Small intestine (tissue), 7 donors: ENCODE measurements at regions not wholly inside any gene's neighbourhood (a gene's known extent, or its start where the extent isn't known, plus 50 kb on each side); places are given as distances from the start of the nearest gene placed in this dataset.

Source experiments
- DNase-seq, 2 donors: peaks; one replicate each; pipeline versions ENCODE4 v3.0.0 to v3.0.0-alpha.2; 2013
- FAIRE-seq: peaks from 2 replicates; lab custom pipeline; 2012; peaks lifted over from hg19 to GRCh38; lab: Jason Lieb, UNC
- H3K27ac ChIP-seq, 3 donors: one replicate each; pipeline ENCODE4 v1.5.1; 2013; ENCODE audit warnings: low read length in 2 of 3, mild to moderate bottlenecking in 2 of 3, control low read depth in 1 of 3, inconsistent platforms in 1 of 3, low read depth in 1 of 3, moderate library complexity in 1 of 3
- H3K27me3 ChIP-seq, 3 donors: one replicate each; pipeline ENCODE4 v1.6.1; 2013; ENCODE audit warnings: low read length in 3 of 3, inconsistent platforms in 1 of 3; ENCODE audit not compliant: control insufficient read depth in 3 of 3, insufficient read depth in 3 of 3
- H3K36me3 ChIP-seq, 3 donors: one replicate each; pipeline ENCODE4 v1.6.1; 2013; ENCODE audit warnings: low read length in 3 of 3, inconsistent platforms in 1 of 3, low read depth in 1 of 3, mild to moderate bottlenecking in 1 of 3, moderate library complexity in 1 of 3; ENCODE audit not compliant: control insufficient read depth in 3 of 3, insufficient read depth in 2 of 3
- H3K4me1 ChIP-seq, 3 donors: one replicate each; pipeline ENCODE4 v1.6.1; 2013; ENCODE audit warnings: low read length in 2 of 3, inconsistent platforms in 1 of 3, low read depth in 1 of 3, mild to moderate bottlenecking in 1 of 3, moderate library complexity in 1 of 3; ENCODE audit not compliant: control insufficient read depth in 3 of 3, insufficient read depth in 2 of 3
- H3K4me3 ChIP-seq, 3 donors: one replicate each; pipeline ENCODE4 v1.5.1; 2013; ENCODE audit warnings: low read length in 3 of 3, control low read depth in 1 of 3, inconsistent platforms in 1 of 3, low read depth in 1 of 3, mild to moderate bottlenecking in 1 of 3, moderate library complexity in 1 of 3
- H3K9me3 ChIP-seq, 2 donors: one replicate each; pipeline ENCODE4 v1.6.1; 2013; ENCODE audit warnings: low read depth in 1 of 2, low read length in 1 of 2; ENCODE audit not compliant: control insufficient read depth in 2 of 2, insufficient read depth in 1 of 2
- WGBS, 3 donors: extraction: QIAGEN DNeasy Blood & Tissue Kit; methylation state at CpG; one replicate each; pipeline ENCODE4 v1.1.7; 2013; 5-methylcytosine and 5-hydroxymethylcytosine counted together
- donor health status: healthy with polysubstance abuse.
- donor health status: control.
- donor health status: control.
- donor health status: Bipolar disorder and iron deficiency.
- donor health status: healthy.

DNA sequence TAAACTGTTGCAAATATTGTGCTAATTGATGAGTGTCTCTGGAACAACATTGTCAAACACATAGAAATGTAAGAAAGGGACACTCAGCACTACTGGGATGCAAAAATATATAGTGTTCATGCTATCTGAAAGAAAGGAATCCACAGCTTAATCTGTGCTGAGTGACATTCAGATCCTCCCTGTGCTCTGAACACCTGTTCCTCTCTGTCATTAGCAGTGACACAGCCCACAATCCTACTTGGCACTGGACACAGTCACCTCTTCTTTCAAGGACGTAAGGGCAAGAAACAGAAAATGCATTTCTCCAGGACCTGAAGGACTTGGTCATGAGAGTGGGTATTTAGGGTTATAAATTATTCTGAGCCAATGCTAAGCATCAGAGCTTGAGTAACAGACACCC, 121.4 kb upstream of the SV2C start:
- 45 to 78% (median 68%) methylated on average over 1 of the region's 1 CpG for WGBS, 3 donors
- no peak for FAIRE-seq
- DNase-seq: no peak
- H3K27ac ChIP-seq: no peak overlapping the region
- no peaks in the 10 kb centered on the region for H3K36me3 ChIP-seq
- no peaks in the 10 kb centered on the region for H3K27me3 ChIP-seq
- no peak overlapping the region for H3K4me3 ChIP-seq
- no peaks in the 10 kb centered on the region for H3K9me3 ChIP-seq
- no peaks in the 10 kb centered on the region for H3K4me1 ChIP-seq

DNA sequence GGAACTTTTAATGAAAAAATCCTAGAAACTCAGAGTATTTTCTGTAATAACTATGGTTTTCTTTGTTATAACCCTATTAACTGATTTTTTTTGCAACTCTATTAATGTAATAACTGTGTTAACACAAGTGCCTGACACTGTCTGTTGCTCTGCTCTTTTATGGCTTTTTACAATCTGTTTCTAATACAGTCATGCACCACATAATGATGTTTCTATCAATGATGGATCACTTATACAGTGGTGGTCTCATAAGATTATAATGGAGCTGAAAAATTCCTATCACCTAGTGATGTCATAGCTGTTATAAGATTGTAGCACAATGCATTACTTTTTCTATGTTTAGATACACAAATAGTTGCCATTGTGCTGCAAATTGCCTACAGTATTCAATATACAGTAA, 123.1 kb upstream of the SV2C start:
- DNase-seq: no peak
- H3K27ac ChIP-seq: no peak overlapping the region
- H3K27me3 ChIP-seq: no peaks in the 10 kb centered on the region
- FAIRE-seq: no peak
- H3K9me3 ChIP-seq: no peaks in the 10 kb centered on the region
- no peaks in the 10 kb centered on the region for H3K4me1 ChIP-seq
- no peak overlapping the region for H3K4me3 ChIP-seq
- H3K36me3 ChIP-seq: no peaks in the 10 kb centered on the region

DNA sequence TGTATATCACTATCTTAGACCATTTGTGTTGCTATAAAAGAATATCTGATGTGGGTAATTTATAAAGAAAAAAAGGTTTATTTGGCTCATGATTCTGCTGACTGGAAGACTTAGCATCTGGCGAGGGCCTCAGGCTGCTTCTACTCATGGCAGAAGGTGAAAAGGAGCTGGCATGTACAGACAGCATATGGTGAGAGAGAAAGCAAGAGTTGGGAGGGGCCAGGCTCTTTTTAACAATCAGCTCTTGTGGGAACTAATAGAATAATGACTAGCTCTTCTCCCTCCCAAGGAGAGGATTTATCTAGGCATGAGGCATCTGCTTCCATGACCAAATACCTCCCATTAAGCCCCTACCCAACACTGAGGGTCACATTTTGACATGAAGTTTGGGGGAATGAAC, 130.2 kb upstream of the SV2C start:
- Histone ChIP-seq H3K36me3 (no peaks in the 10 kb centered on the region), H3K27ac (no peak overlapping the region), H3K4me3 (no peak overlapping the region), H3K4me1 (no peaks in the 10 kb centered on the region), H3K9me3 (no peaks in the 10 kb centered on the region), H3K27me3 (no peaks in the 10 kb centered on the region)
- DNase-seq: no peak
- FAIRE-seq: no peak
- WGBS, 3 donors: 69 to 74% (median 73%) methylated on average over 1 of the region's 1 CpG

DNA sequence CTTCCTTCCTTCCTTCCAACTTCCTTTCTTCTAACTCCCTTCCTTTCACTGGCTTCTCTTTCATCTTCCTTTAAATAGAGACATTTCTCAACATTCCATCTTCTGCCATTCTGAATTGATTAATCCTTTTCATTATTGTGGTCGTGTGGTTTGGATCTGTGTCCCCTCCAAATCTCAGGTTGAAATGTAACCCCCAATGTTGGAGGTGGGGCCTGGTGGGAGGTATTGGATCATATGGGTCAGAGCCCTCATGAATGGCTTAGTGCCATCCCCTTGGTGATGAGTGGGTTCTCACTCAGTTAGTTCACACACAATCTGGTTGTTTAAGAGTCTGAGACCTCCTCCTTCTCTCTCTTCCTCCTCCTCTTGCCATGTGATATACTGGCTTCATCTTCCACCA, 130.9 kb upstream of the SV2C start:
- WGBS, 3 donors: 56 to 68% (median 65%) methylated on average over 1 of the region's 1 CpG
- Histone ChIP-seq H3K27ac (no peak overlapping the region), H3K36me3 (no peaks in the 10 kb centered on the region), H3K4me1 (no peaks in the 10 kb centered on the region), H3K4me3 (no peak overlapping the region), H3K27me3 (peaks cover 0 to 2% (median 0%) of the 10 kb centered on the region in 3 donors), H3K9me3 (no peaks in the 10 kb centered on the region)
- FAIRE-seq (no peak), DNase-seq (no peak)

DNA sequence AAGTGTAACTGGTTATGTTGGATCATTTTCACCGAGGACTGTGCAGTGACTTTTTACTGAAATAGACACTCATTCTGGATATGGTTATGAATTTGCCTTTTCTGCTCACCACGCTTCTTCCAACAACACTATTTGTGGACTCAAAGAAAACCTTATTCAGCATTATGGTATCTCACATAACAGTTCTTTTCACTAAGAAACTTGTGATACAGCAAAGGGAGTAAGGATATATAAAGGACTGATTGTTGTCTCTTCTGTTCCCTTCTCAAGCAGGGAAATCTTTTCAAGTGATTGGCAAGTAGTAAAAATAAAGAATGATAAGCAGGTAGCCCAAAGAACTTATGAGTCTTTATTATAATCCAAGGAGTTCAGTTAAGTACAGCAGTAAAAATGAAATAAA, 131.5 kb upstream of the SV2C start:
- Histone ChIP-seq H3K36me3 (no peaks in the 10 kb centered on the region), H3K9me3 (no peaks in the 10 kb centered on the region), H3K27ac (no peak overlapping the region), H3K4me3 (no peak overlapping the region), H3K27me3 (peaks cover 0 to 2% (median 0%) of the 10 kb centered on the region in 3 donors), H3K4me1 (no peaks in the 10 kb centered on the region)
- FAIRE-seq (no peak), DNase-seq (no peak)
- WGBS, 3 donors: 71 to 85% (median 84%) methylated on average over 2 of the region's 2 CpGs

DNA sequence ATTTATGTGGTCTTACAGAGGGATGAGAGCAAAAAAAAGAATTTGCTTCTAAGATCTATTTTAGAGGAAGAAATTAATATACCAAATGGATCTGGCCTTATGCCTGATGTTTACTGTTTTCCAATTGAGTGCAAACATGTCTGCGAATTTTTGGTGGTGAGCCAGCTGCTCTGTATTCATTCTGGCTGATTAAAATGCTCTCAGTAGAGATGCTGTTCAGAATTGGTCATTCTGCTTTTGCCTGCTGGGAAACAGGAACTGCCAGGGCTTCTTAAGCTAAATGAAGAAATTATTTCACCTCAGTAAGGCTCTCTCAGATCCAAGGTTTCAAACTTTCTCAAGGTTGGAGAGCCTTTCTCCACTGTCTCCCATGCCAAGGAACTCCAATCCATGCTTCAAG, 132.0 kb upstream of the SV2C start:
- DNase-seq (no peak), FAIRE-seq (no peak)
- Histone ChIP-seq H3K9me3 (no peaks in the 10 kb centered on the region), H3K36me3 (no peaks in the 10 kb centered on the region), H3K4me3 (no peak overlapping the region), H3K27ac (no peak overlapping the region), H3K4me1 (no peaks in the 10 kb centered on the region), H3K27me3 (peaks cover 0 to 2% (median 0%) of the 10 kb centered on the region in 3 donors)
- 18 to 45% (median 21%) methylated on average over 1 of the region's 1 CpG for WGBS, 3 donors

DNA sequence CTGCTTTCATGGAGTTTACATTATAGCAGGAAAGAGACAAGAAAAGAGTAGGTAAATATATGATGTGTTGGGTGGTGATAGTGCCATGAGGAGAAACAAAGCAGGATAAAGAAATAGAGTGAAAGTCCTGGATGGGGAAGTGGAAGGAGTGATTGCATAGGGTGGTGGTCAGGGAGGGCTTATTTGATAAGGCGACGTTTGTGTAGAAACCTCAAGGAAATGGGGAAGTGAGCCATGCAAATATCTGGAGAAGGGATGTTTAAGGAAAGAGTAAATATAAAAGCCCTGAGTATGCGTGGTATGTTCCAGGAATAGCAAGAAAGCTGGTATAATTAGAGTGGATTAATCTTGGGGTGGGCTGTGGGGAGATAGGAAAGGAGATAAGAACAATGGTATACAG, 134.7 kb upstream of the SV2C start:
- H3K36me3 ChIP-seq: no peaks in the 10 kb centered on the region
- FAIRE-seq (no peak), DNase-seq (no peak)
- no peak overlapping the region for H3K4me3 ChIP-seq
- WGBS, 3 donors: 48 to 70% (median 59%) methylated on average over 3 of the region's 3 CpGs
- H3K27me3 ChIP-seq: peaks cover 0 to 4% (median 0%) of the 10 kb centered on the region in 3 donors
- no peak overlapping the region for H3K27ac ChIP-seq
- no peaks in the 10 kb centered on the region for H3K4me1 ChIP-seq
- peaks cover 0 to 3% of the 10 kb centered on the region in 2 donors for H3K9me3 ChIP-seq

DNA sequence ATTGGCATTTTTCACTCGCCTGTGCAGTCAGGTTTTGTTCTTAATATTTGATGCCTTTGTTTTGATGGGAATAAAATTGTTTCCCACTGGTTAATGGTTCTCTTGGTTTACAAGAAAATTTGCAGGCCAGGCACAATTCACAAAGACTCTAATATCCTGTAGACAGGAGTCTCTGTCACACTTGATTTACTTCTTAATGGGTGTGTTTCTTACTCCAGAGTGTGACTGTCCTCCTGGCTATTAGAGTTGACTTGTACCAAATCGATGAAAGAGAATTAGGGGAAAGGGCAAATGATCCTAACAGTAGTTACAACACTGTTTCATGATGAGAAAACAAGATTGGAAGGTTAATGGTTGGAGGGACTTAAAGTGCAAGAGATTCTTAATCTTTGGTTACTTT, 142.8 kb upstream of the SV2C start:
- Histone ChIP-seq H3K27me3 (peaks cover 0 to 2% (median 0%) of the 10 kb centered on the region in 3 donors), H3K9me3 (peaks cover 0 to 3% of the 10 kb centered on the region in 2 donors), H3K4me3 (no peak overlapping the region), H3K36me3 (no peaks in the 10 kb centered on the region), H3K4me1 (no peaks in the 10 kb centered on the region), H3K27ac (no peak overlapping the region)
- WGBS, 3 donors: 65 to 76% (median 73%) methylated on average over 2 of the region's 2 CpGs
- FAIRE-seq: no peak
- no peak for DNase-seq

DNA sequence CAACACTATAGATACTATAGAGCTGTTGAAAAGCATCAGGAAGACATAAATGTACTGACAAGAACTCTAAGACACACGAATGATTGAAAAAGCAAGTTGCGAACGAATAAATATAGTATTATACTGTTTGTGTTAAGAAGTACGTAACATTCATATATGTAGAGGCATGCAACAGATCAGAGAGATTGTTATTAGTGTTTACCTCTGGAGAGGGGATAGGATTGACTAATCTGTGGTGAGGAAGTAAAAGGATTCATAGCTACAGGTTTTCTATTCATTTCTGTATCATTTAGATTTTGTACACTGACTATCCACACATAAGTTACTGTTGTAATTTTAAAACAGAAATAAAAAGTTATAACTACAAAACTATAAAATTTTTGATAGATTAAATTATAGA, 147.6 kb upstream of the SV2C start:
- Histone ChIP-seq H3K36me3 (no peaks in the 10 kb centered on the region), H3K27me3 (peaks cover 0 to 2% (median 0%) of the 10 kb centered on the region in 3 donors), H3K4me3 (no peak overlapping the region), H3K27ac (no peak overlapping the region), H3K9me3 (no peaks in the 10 kb centered on the region), H3K4me1 (no peaks in the 10 kb centered on the region)
- no peak for DNase-seq
- no peak for FAIRE-seq
- WGBS, 3 donors: 54 to 63% (median 58%) methylated on average over 4 of the region's 4 CpGs
